ENCODE measurements at regions not wholly inside any gene's neighbourhood (a gene's known extent, or its start where the extent isn't known, plus 50 kb on each side); places are given as distances from the start of the nearest gene placed in this dataset.

- Histone ChIP-seq H3K27me3 (replicated peaks in 1 of 7) (peaks cover 0 to 6% (median 0%) of the 10 kb centered on the region in 7 donors), H3K27ac (no peak overlapping the region), H3K9me3 (peaks cover 0 to 4% (median 0%) of the 10 kb centered on the region in 8 donors), H3K36me3 (no peaks in the 10 kb centered on the region), H3K4me1 (no peaks in the 10 kb centered on the region), H3K4me3 (no peak overlapping the region)
- 57 to 81% (median 62%) methylated on average over 2 of the region's 2 CpGs for WGBS, 5 donors
- no peak for TF ChIP-seq POLR2AphosphoS5 (IDR thresholded peaks at IDR 0.05)
- no peak for TF ChIP-seq POLR2A (IDR thresholded peaks at IDR 0.05)
- TF ChIP-seq, protein P1, sequence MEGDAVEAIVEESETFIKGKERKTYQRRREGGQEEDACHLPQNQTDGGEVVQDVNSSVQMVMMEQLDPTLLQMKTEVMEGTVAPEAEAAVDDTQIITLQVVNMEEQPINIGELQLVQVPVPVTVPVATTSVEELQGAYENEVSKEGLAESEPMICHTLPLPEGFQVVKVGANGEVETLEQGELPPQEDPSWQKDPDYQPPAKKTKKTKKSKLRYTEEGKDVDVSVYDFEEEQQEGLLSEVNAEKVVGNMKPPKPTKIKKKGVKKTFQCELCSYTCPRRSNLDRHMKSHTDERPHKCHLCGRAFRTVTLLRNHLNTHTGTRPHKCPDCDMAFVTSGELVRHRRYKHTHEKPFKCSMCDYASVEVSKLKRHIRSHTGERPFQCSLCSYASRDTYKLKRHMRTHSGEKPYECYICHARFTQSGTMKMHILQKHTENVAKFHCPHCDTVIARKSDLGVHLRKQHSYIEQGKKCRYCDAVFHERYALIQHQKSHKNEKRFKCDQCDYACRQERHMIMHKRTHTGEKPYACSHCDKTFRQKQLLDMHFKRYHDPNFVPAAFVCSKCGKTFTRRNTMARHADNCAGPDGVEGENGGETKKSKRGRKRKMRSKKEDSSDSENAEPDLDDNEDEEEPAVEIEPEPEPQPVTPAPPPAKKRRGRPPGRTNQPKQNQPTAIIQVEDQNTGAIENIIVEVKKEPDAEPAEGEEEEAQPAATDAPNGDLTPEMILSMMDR (IDR thresholded peaks at IDR 0.05 in 8 of 11, conservative IDR thresholded peaks at IDR 0.05 in 3 of 11): no peak
- no peak for DNase-seq
- intact Hi-C loops (cut with DNase I; ENCODE audit: low total_unique reads): no loop called here
Observed at GRCh38 chr21:32089766-32090165, 189.1 kb downstream of the MIS18A start.

DNA sequence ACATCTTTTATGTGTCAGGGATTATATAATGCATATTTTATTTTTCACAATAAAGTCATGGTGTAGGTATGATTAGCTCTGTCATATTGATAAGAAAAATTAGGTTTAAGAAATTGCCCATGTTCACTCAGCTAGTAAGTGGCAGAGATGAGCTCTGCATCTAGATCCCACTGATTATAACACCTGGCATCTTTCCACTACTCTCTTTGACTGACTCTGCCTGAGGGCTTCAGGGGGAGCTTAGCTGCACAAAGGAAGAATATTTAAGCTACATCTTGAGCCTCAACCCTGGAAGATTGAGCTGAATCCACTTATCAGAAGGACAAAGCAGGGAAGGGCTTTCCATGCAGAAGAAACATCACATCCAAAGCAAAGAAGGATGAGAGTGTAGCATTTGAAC is 190.4 kb downstream of the MIS18A start:
- TF ChIP-seq POLR2A (IDR thresholded peaks at IDR 0.05) (no peak), POLR2AphosphoS5 (IDR thresholded peaks at IDR 0.05) (no peak)
- TF ChIP-seq, protein P1 (IDR thresholded peaks at IDR 0.05 in 8 of 11, conservative IDR thresholded peaks at IDR 0.05 in 3 of 11): no peak
- Histone ChIP-seq H3K36me3 (no peaks in the 10 kb centered on the region), H3K4me1 (no peaks in the 10 kb centered on the region), H3K4me3 (no peak overlapping the region), H3K9me3 (peaks cover 0 to 4% (median 0%) of the 10 kb centered on the region in 8 donors), H3K27ac (no peak overlapping the region), H3K27me3 (replicated peaks in 1 of 7) (peaks cover 0 to 6% (median 0%) of the 10 kb centered on the region in 7 donors)
- no peak for DNase-seq
- intact Hi-C loops (cut with DNase I; ENCODE audit: low total_unique reads): no loop called here

DNA sequence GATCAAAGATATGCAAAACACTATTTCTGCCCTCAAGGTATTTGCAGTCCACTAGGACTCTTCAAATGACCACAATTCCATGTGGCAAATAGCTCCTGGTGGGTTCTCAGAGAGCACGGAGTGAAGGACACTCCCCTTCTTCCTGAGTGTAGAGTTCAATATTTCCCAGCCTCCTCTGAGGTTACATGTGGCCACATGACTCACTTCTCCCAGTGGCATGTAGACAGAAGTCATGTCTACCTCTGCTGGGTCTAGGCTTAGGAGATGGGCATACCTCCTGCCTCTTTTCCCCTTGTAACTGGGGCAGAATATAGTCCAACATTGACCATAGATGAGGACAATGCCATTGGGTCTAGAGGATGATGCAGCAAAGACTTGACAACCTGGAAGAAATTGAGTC is 191.4 kb downstream of the MIS18A start:
- Histone ChIP-seq H3K9me3 (no peaks in the 10 kb centered on the region), H3K36me3 (no peaks in the 10 kb centered on the region), H3K4me1 (no peaks in the 10 kb centered on the region), H3K4me3 (no peak overlapping the region), H3K27me3 (replicated peaks in 1 of 7) (peaks cover 0 to 3% (median 0%) of the 10 kb centered on the region in 7 donors), H3K27ac (no peak overlapping the region)
- intact Hi-C loops (cut with DNase I; ENCODE audit: low total_unique reads): no loop called here
- WGBS, 5 donors: 48 to 59% (median 55%) methylated on average over 1 of the region's 1 CpG
- no peak for DNase-seq
- TF ChIP-seq, protein P1 (IDR thresholded peaks at IDR 0.05 in 8 of 11, conservative IDR thresholded peaks at IDR 0.05 in 3 of 11): no peak
- TF ChIP-seq POLR2AphosphoS5 (IDR thresholded peaks at IDR 0.05) (no peak), POLR2A (IDR thresholded peaks at IDR 0.05) (no peak)

GRCh38 chr21:32083197-32083596 is 195.7 kb downstream of the MIS18A start:
- intact Hi-C loops (cut with DNase I; ENCODE audit: low total_unique reads): no loop called here
- no peak for DNase-seq
- no peak overlapping the region for H3K4me3 ChIP-seq

More at GRCh38 chr21:32083197-32083596, 195.7 kb downstream of the MIS18A start:
- H3K4me1 ChIP-seq: no peaks in the 10 kb centered on the region
- WGBS, 5 donors: 77 to 92% (median 84%) methylated on average over 2 of the region's 2 CpGs
- TF ChIP-seq POLR2A (IDR thresholded peaks at IDR 0.05) (no peak), POLR2AphosphoS5 (IDR thresholded peaks at IDR 0.05) (no peak)
- TF ChIP-seq, protein P1 (IDR thresholded peaks at IDR 0.05 in 8 of 11, conservative IDR thresholded peaks at IDR 0.05 in 3 of 11): no peak
- no peaks in the 10 kb centered on the region for H3K27me3 ChIP-seq (replicated peaks in 1 of 7)
- H3K27ac ChIP-seq: no peak overlapping the region
- H3K36me3 ChIP-seq: no peaks in the 10 kb centered on the region
- H3K9me3 ChIP-seq: no peaks in the 10 kb centered on the region

All from spleen (tissue), 11 donors.